Astrocyte of the cerebellum (primary cell): ENCODE measurements at regions not wholly inside any gene's neighbourhood (a gene's known extent, or its start where the extent isn't known, plus 50 kb on each side); places are given as distances from the start of the nearest gene placed in this dataset.

Source experiments
- DNase-seq: peaks from one replicate; pipeline ENCODE4 v3.0.0-alpha.2; 2011; ENCODE audit warnings: low read depth
- H3K4me3 ChIP-seq: 2 replicates; pipeline ENCODE4 v1.5.1; 2011; ENCODE audit warnings: mild to moderate bottlenecking, low read depth, low read length, moderate library complexity
- in situ Hi-C: cut with HindIII; loops from 2 replicates; pipeline ENCODE4 v1.10.0; 2017; ENCODE audit warnings: low sequenced_read_pairs
- TF ChIP-seq, protein P1 (sequence below): IDR thresholded peaks from 2 replicates; pipeline ENCODE4 v1.5.1; 2012; ENCODE audit warnings: low read length, low read depth, moderate library complexity, mild to moderate bottlenecking; ENCODE audit errors: missing control alignments

DNA sequence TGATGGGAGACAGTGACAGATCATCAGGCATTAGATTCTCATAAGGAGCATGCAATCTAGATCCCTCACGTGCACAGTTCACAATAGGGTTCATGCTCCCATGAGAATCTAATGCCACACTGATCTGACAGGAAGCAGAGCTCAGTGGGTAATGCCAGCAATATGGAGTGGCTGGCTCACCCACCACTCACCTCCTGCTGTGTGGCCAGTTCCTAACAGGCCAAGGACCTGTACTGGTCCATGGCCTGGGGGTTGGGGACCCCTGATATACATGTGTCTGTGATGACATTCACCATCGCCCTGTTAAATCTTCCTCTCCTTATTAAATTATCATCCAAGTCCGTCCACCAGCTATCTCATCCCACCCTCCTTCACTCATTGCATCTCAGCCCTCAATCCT, 118.4 kb downstream of the TEX36 start:
- no peak for DNase-seq

DNA sequence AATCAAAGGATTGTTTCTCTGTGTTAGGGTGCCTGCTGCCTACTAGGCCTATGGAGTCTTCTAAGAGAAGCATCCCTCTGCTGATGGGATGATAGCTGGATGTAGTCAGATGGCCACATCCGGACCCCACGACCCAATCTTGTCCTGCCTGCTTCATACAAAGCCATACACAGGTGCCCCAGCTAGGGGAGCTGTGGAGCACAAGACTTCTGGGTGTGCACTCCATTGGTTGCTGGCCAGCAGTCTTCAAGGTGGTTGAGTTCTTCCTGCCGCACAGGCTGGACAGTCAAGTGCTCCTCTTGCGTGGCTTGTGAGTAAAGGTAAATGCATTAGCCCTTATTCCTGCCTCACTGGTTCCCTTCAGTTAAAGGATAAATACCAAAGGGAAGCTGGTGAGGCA, 120.2 kb downstream of the TEX36 start:
- H3K4me3 ChIP-seq, result no peak overlapping the region
- TF ChIP-seq, protein P1, sequence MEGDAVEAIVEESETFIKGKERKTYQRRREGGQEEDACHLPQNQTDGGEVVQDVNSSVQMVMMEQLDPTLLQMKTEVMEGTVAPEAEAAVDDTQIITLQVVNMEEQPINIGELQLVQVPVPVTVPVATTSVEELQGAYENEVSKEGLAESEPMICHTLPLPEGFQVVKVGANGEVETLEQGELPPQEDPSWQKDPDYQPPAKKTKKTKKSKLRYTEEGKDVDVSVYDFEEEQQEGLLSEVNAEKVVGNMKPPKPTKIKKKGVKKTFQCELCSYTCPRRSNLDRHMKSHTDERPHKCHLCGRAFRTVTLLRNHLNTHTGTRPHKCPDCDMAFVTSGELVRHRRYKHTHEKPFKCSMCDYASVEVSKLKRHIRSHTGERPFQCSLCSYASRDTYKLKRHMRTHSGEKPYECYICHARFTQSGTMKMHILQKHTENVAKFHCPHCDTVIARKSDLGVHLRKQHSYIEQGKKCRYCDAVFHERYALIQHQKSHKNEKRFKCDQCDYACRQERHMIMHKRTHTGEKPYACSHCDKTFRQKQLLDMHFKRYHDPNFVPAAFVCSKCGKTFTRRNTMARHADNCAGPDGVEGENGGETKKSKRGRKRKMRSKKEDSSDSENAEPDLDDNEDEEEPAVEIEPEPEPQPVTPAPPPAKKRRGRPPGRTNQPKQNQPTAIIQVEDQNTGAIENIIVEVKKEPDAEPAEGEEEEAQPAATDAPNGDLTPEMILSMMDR, result no peak
- in situ Hi-C loops, result no loop called here
- no peak for DNase-seq

More for the DNA sequence above, 118.4 kb downstream of the TEX36 start:
- in situ Hi-C loops, result no loop called here
- TF ChIP-seq, protein P1, result no peak
- no peak overlapping the region for H3K4me3 ChIP-seq

DNA sequence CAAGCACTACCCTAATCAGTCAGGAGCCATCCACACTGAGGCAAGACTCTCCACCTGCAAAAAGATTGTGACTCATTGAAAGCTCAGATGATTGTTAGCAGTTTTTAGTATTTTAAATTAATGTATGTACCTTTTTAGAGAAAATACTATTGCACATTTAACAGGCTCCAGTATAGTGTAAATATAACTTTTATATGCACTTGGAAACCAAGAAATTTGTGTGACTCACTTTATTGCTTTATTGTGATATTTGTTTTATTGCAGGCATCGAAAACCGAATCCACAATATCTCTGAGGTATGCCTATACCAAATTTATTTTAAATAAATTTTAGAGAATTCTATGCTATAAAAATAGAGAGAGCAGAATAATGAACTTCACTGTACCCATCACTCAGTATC, 122.0 kb downstream of the TEX36 start:
- TF ChIP-seq, protein P1, result no peak
- H3K4me3 ChIP-seq, result no peak overlapping the region
- no peak for DNase-seq
- in situ Hi-C loops, result no loop called here

DNA sequence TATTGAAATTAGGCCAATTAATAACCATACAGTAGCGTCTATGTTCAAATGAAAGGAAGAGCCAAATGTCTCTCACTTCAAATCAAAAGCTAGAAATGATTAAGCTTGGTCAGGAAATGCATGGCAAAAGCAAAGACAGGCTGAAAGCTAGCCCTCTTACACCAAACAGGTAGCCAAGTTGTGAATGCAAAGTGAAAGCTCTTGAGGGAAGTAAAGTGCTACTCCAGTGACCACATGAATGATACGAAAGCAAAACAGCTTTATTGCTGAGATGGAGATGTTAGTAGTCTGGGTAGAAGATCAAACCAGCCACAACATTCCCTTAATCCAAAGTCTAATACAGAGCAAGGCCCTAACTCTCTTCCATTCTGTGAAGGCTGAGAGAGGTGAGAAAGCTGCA, 123.8 kb downstream of the TEX36 start:
- H3K4me3 ChIP-seq, result no peak overlapping the region
- TF ChIP-seq, protein P1, result no peak
- in situ Hi-C loops, result no loop called here
- DNase-seq, result no peak

DNA sequence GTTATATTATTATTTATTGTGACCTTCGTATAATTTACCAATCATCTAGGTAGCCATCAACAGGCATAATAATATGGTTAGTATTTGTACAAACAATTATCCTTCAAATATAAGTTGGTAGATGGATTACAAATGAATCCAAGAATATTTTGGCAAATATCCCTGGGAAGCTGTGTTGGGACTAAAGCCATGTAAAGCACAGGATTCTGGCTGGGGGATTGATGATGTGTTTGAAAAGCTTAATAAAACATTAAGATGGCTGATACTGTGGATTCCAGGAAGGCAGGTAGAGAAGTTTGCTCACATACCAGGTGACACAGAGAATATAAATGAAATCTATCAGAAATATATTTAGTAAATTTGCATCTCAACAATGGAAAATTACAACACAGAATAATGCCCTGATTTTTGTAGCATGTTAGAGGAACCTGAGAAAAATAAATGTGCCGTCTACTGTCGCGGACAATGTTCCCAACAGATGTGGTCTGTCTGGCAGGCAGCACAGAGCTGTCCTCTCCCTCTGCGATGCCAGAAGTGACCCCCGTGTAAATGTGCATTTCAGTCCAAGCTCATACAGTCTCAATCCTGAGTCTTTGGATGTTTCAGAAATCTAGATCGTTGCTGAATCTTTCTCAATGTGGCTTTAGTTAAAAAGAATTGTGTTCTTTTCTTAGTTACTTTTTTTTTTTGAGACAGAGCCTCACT, 125.0 kb downstream of the TEX36 start:
- no peak for DNase-seq
- H3K4me3 ChIP-seq, result no peak overlapping the region
- TF ChIP-seq, protein P1, result no peak
- in situ Hi-C loops, result no loop called here

DNA sequence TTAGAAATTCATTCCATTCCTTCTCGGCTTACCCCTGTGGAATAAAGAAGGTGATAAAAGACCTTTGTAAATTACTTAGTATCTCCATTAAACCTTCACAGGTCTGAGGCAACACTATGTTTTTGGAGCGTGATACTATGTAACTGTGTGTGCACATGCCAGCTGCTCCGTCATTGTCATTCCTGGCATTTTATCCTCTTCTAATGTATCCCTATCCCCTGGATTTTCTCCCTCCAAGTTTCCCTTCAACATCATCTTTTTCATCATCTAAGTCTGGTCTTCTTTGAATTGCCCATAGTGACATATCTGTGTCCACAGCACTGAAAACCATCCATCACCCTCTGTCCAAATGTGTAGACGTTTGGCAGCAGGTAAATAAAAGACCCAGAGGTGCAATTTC, 125.7 kb downstream of the TEX36 start:
- TF ChIP-seq, protein P1, result no peak
- DNase-seq, result no peak
- H3K4me3 ChIP-seq, result no peak overlapping the region
- in situ Hi-C loops, result no loop called here

DNA sequence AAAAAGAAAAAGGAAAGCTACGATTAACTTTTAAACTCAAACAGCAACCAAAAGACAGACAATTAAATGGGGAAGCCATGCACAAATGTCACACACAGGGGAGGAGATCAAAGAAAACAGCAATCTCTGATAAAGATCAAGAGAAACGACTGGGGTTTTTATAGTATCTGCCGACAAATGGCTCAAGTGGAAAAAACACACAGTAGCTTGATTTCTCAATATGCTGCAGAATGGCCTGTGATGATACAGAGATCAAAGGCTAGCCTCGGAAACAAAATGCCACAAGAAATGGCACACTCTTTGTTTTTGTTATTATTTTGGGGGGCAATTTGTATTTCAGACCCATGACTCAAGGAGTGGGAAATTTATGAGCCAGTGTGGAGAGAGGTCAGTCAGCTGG, 126.1 kb downstream of the TEX36 start:
- TF ChIP-seq, protein P1, result no peak
- in situ Hi-C loops, result no loop called here
- H3K4me3 ChIP-seq, result no peak overlapping the region
- DNase-seq, result no peak
